ENCODE measurements at regions not wholly inside any gene's neighbourhood (a gene's known extent, or its start where the extent isn't known, plus 50 kb on each side); places are given as distances from the start of the nearest gene placed in this dataset.

GRCh38 chr6:126807876-126808275 lies 310.6 kb upstream of the RSPO3 start:
- no peak for TF ChIP-seq CTCF (IDR thresholded peaks at IDR 0.05; ENCODE audit: unreplicated experiment)
- ChIA-PET CTCF (no interaction called here), POLR2A (no interaction called here)
- BruUV-seq (replicated peaks), result no TSS peak
- H3K4me3 Mint-ChIP-seq (ENCODE audit: unreplicated experiment), result no peak overlapping the region
- H3K27ac Mint-ChIP-seq (ENCODE audit: low read depth, unreplicated experiment), result no peak overlapping the region
- DNase-seq (ENCODE audit: unreplicated experiment), result no peak
- H3K4me1 Mint-ChIP-seq (ENCODE audit: insufficient read depth, unreplicated experiment), result no peaks in the 10 kb centered on the region
- H3K36me3 Mint-ChIP-seq (ENCODE audit: insufficient read depth, unreplicated experiment), result no peaks in the 10 kb centered on the region
- intact Hi-C loops (cut with micrococcal nuclease), result no loop called here
- peaks cover 74% of the 10 kb centered on the region for H3K27me3 Mint-ChIP-seq (ENCODE audit: insufficient read depth, unreplicated experiment)
- no peaks in the 10 kb centered on the region for H3K9me3 Mint-ChIP-seq (ENCODE audit: unreplicated experiment)

GRCh38 chr6:126811321-126811720 lies 307.1 kb upstream of the RSPO3 start:
- Mint-ChIP-seq H3K36me3 (ENCODE audit: insufficient read depth, unreplicated experiment) (no peaks in the 10 kb centered on the region), H3K27ac (ENCODE audit: low read depth, unreplicated experiment) (no peak overlapping the region), H3K4me3 (ENCODE audit: unreplicated experiment) (no peak overlapping the region), H3K9me3 (ENCODE audit: unreplicated experiment) (no peaks in the 10 kb centered on the region), H3K4me1 (ENCODE audit: insufficient read depth, unreplicated experiment) (no peaks in the 10 kb centered on the region), H3K27me3 (ENCODE audit: insufficient read depth, unreplicated experiment) (peaks cover 88% of the 10 kb centered on the region)
- TF ChIP-seq CTCF (IDR thresholded peaks at IDR 0.05; ENCODE audit: unreplicated experiment), result no peak
- no TSS peak for BruUV-seq (replicated peaks)
- CTCF ChIA-PET, result no interaction called here
- no peak for DNase-seq (ENCODE audit: unreplicated experiment)
- POLR2A ChIA-PET, result no interaction called here
- intact Hi-C loops (cut with micrococcal nuclease), result no loop called here

GRCh38 chr6:126812010-126812409 lies 306.5 kb upstream of the RSPO3 start:
- Mint-ChIP-seq H3K4me1 (ENCODE audit: insufficient read depth, unreplicated experiment) (no peaks in the 10 kb centered on the region), H3K36me3 (ENCODE audit: insufficient read depth, unreplicated experiment) (no peaks in the 10 kb centered on the region), H3K9me3 (ENCODE audit: unreplicated experiment) (no peaks in the 10 kb centered on the region), H3K27ac (ENCODE audit: low read depth, unreplicated experiment) (no peak overlapping the region), H3K27me3 (ENCODE audit: insufficient read depth, unreplicated experiment) (peaks cover 88% of the 10 kb centered on the region), H3K4me3 (ENCODE audit: unreplicated experiment) (no peak overlapping the region)
- POLR2A ChIA-PET, result no interaction called here
- no peak for DNase-seq (ENCODE audit: unreplicated experiment)
- no peak for TF ChIP-seq CTCF (IDR thresholded peaks at IDR 0.05; ENCODE audit: unreplicated experiment)
- BruUV-seq (replicated peaks), result no TSS peak
- CTCF ChIA-PET, result interaction anchor here (0.6 to 1.1 kb wide), 5 partner anchors 8 to 778 kb away, joined by 3 read pairs; no protein-coding TSS in a partner anchor
- intact Hi-C loops (cut with micrococcal nuclease), result no loop called here

- intact Hi-C loops (cut with micrococcal nuclease), result no loop called here
- CTCF ChIA-PET, result interaction anchor here (0.8 to 1.1 kb wide), 4 partner anchors 9 to 779 kb away, joined by 3 read pairs; no protein-coding TSS in a partner anchor
- no peak overlapping the region for H3K27ac Mint-ChIP-seq (ENCODE audit: low read depth, unreplicated experiment)
- H3K9me3 Mint-ChIP-seq (ENCODE audit: unreplicated experiment), result no peaks in the 10 kb centered on the region
- peaks cover 82% of the 10 kb centered on the region for H3K27me3 Mint-ChIP-seq (ENCODE audit: insufficient read depth, unreplicated experiment)
- TF ChIP-seq CTCF (IDR thresholded peaks at IDR 0.05; ENCODE audit: unreplicated experiment), result no peak
- no peak for DNase-seq (ENCODE audit: unreplicated experiment)
- H3K4me1 Mint-ChIP-seq (ENCODE audit: insufficient read depth, unreplicated experiment), result no peaks in the 10 kb centered on the region
- POLR2A ChIA-PET, result no interaction called here
- H3K36me3 Mint-ChIP-seq (ENCODE audit: insufficient read depth, unreplicated experiment), result no peaks in the 10 kb centered on the region
- H3K4me3 Mint-ChIP-seq (ENCODE audit: unreplicated experiment), result no peak overlapping the region
- no TSS peak for BruUV-seq (replicated peaks)
Observed at GRCh38 chr6:126812651-126813050, 305.8 kb upstream of the RSPO3 start.

Measured in MCF 10A (cell line).